ENCODE measurements at regions not wholly inside any gene's neighbourhood (a gene's known extent, or its start where the extent isn't known, plus 50 kb on each side); places are given as distances from the start of the nearest gene placed in this dataset.

DNA sequence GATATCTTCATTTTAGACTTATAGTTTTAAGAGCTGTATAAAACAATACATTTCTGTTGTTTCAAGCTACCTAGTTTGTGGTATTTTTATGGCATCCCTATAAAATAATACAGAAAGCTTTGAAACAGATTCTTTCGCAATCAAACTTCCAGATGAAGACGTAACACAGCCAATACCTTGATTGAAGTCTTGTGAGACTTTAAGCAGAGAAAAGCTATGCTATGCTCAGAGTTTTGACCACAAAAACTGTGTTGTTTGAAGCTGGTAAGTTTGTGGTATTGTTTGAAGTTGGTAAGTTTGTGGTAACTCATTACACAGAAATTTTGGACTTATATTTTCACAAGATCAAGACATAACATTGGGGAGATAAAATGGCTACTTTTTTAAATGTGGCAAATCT lies 201.8 kb upstream of the UGT8 start:
- CTCF ChIA-PET (ENCODE audit: partially characterized antibody): interaction anchor here (1.6 to 1.9 kb wide), 2 partner anchors 9 to 12 kb away, joined by 9 read pairs; no protein-coding TSS in a partner anchor
- FAIRE-seq: no peak
- H3K4ac ChIP-seq (replicated peaks; ENCODE audit: insufficient read length, low read depth, low read length): no peak overlapping the region

More for the DNA sequence above, 201.8 kb upstream of the UGT8 start:
- Histone ChIP-seq H3K9me3 (ENCODE audit: insufficient read depth in 2 of 2, low read depth in 1 of 2, low read length in 1 of 2) (no peaks in the 10 kb centered on the region; a peak in 1 of 4 replicates), H4K20me1 (replicated peaks in 1 of 2; ENCODE audit: control insufficient read depth in 1 of 2, insufficient read depth in 2 of 2, low read length in 2 of 2) (no peaks in the 10 kb centered on the region), H2AFZ (ENCODE audit: low read length) (no peak overlapping the region), H2BK12ac (ENCODE audit: low read depth, low read length) (no peak overlapping the region), H4K91ac (replicated peaks; ENCODE audit: insufficient read length, low read length) (no peak overlapping the region), H3K27ac (ENCODE audit: low read depth, low read length) (no peak overlapping the region), H3K36me3 (ENCODE audit: control insufficient read depth in 2 of 4, insufficient read depth in 4 of 4, low read length in 3 of 4) (no peaks in the 10 kb centered on the region), H3K23me2 (ENCODE audit: low read depth, low read length) (no peaks in the 10 kb centered on the region), H3K23ac (ENCODE audit: insufficient read length) (no peak overlapping the region), H3K4me3 (ENCODE audit: extremely low read depth in 1 of 4, insufficient read depth in 2 of 4, low read depth in 3 of 4, low read length in 4 of 4) (no peak overlapping the region), H3K4me2 (ENCODE audit: insufficient read depth in 1 of 2, low read depth in 2 of 2, low read length in 2 of 2) (no peak overlapping the region), H3K18ac (ENCODE audit: extremely low read depth, low read length) (no peak overlapping the region), H2BK20ac (ENCODE audit: low read length) (no peak overlapping the region), H3K4me1 (replicated peaks in 1 of 4; ENCODE audit: control insufficient read depth in 3 of 4, insufficient read depth in 4 of 4, low read length in 3 of 4) (peaks cover 6 to 9% (median 6%) of the 10 kb centered on the region in 4 experiments; a peak in 5 of 7 replicates), H2BK15ac (ENCODE audit: low read length) (no peak overlapping the region), H3K14ac (ENCODE audit: insufficient read length) (no peak overlapping the region), H2BK120ac (replicated peaks; ENCODE audit: low read depth, low read length) (no peak overlapping the region), H3K79me2 (ENCODE audit: control insufficient read depth in 1 of 2, insufficient read depth in 2 of 2, low read length in 2 of 2) (no peaks in the 10 kb centered on the region), H3K56ac (replicated peaks; ENCODE audit: insufficient read length, low read depth, low read length) (no peak overlapping the region), H3K79me1 (ENCODE audit: low read depth, low read length) (no peaks in the 10 kb centered on the region), H2AK5ac (ENCODE audit: low read depth, low read length) (no peak overlapping the region), H4K5ac (ENCODE audit: insufficient read length, low read depth, low read length) (no peak overlapping the region), H2BK5ac (ENCODE audit: low read depth, low read length) (no peak overlapping the region), H3K27me3 (replicated peaks in 1 of 4; ENCODE audit: control insufficient read depth in 3 of 4, extremely low read depth in 1 of 4, insufficient read depth in 3 of 4, low read length in 3 of 4) (peaks cover 0 to 1% (median 0%) of the 10 kb centered on the region in 4 experiments; a peak in 1 of 7 replicates), H4K8ac (ENCODE audit: extremely low read depth, insufficient read depth, low read length) (no peak overlapping the region), H3K9ac (replicated peaks in 1 of 4; ENCODE audit: extremely low read depth in 1 of 4, low read depth in 3 of 4, low read length in 3 of 4) (no peak overlapping the region)
- no peak for TF ChIP-seq HDAC2 (IDR thresholded peaks at IDR 0.05; ENCODE audit: borderline replicate concordance in 1 of 2, low read depth in 2 of 2, low read length in 2 of 2)
- no peak for TF ChIP-seq KDM4A (IDR thresholded peaks at IDR 0.05; ENCODE audit: low read depth, low read length, severe bottlenecking)
- no peak for TF ChIP-seq SAP30 (IDR thresholded peaks at IDR 0.05; ENCODE audit: insufficient read depth, insufficient replicate concordance, low read length)
- no peak for TF ChIP-seq POLR2A (IDR thresholded peaks at IDR 0.05; ENCODE audit: control extremely low read depth in 1 of 2, low read depth in 2 of 2, low read length in 2 of 2)
- no peak for TF ChIP-seq SP1 (IDR thresholded peaks at IDR 0.05; ENCODE audit: low read depth, low read length)
- TF ChIP-seq KDM1A (IDR thresholded peaks at IDR 0.05; ENCODE audit: borderline replicate concordance, low read length): no peak
- TF ChIP-seq ASH2L (IDR thresholded peaks at IDR 0.05; ENCODE audit: low read length): no peak
- 95% methylated on average over 2 of the region's 2 CpGs; no CpG with 5 or more reads in 1 of the 2 experiments for WGBS, 2 experiments (ENCODE audit: extremely low coverage in 1 of 2, insufficient coverage in 1 of 2, insufficient read length in 1 of 2, insufficient replicate concordance in 2 of 2, low coverage in 1 of 2, low lambda C conversion rate in 2 of 2, missing lambda C conversion rate in 1 of 2)
- POLR2A ChIA-PET (ENCODE audit: partially characterized antibody): no interaction called here
- DNase-seq (ENCODE audit: low read depth in 1 of 2, low spot score in 2 of 2): no peak

Measured in H1 (cell line).